HG03457 (cell line): ENCODE measurements at regions not wholly inside any gene's neighbourhood (a gene's known extent, or its start where the extent isn't known, plus 50 kb on each side); places are given as distances from the start of the nearest gene placed in this dataset.

Experiments
- ATAC-seq: cut with Tn5 transposase; IDR thresholded peaks from one replicate; pipeline ENCODE4 v1.9.1; 2021; ENCODE audit warnings: moderate number of reproducible peaks; ENCODE audit not compliant: unreplicated experiment

DNA sequence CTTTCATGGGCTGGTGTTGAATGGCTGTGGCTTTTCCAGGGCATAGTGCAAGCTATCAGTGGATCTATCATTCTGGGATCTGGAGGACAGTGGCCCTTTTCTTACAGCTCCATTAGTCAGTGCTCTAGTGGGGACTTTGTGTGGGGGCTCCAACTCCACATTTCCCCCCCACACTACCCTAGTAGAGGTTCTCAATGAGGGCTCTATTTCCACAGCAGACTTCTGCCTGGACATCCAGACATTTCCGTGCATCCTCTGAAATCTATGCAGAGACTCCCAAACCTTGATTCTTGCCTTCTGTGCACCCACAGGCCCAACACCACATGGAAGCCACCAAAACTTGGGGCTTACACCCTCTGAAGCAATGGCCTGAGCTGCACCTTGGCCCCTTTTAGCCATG is 208.3 kb upstream of the MKLN1 start:
- ATAC-seq: no peak

DNA sequence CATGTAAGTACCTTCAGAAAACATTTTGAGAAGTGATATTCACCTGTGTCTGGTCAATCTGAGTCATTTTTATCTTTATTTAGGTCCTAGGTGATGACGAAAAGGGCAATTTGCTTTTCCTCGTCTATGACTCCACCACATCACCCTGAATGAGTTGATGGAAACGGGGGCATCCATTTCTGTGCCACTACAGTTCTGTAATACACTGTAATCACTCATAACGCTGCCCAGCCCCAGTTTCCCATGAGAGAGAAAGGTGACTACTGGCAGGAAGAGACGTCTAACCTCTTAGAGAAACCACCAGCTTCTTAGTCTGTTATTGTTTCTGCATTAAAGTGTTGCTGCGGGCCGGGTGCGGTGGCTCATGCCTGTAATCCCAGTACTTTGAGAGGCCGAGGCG is 205.3 kb upstream of the MKLN1 start:
- no peak for ATAC-seq

DNA sequence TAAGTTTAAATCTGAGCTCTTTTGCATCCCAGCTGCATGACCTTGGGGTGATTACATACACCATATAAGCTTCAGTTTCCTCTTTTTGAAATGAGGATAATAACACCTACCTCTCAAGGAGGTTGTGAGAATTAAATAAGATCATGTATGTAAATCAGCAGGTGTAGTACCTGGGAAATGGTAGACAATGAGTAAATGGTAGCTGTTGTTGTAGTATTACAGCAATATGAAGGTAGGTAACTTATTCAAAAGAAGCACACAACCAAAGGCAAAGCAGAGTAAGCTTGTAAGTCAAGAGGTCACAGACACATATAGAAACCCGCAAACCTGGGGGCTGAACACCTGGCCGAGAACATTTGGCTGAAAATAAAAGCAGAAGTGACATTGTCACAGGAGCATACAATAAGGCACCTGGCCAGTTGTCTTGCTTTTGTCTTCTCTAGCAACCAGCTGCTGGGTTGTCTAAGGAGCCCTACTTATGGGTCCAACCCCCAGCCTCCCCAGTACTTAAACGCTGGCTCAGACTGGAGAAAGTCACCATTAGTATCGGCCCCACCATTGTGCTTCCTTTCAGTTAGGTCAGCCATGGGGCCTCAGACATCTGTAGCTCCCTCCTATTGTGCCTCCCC is 203.6 kb upstream of the MKLN1 start:
- ATAC-seq: peak; percentile 88

- no peak for ATAC-seq
Measured at GRCh38 chr7:131124867-131125266, 202.8 kb upstream of the MKLN1 start.

DNA sequence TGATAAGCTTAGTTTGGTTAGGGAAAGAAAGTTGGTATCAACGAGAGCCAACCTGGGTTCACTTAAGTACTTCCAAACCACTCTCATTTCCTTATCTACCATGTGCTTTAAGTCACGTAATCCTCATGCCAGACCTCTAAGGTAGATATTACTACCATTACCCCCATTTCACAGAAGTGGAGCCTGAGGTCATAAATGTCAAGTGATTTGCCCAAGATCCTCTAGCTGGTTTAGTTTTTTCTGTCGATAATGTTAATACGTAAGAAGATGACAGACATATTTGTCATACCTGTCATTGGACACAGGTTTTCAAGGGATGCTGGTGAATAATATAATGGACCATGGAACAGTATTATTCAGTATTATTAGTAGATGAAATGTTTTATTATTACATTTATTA is 197.4 kb upstream of the MKLN1 start:
- ATAC-seq: no peak

DNA sequence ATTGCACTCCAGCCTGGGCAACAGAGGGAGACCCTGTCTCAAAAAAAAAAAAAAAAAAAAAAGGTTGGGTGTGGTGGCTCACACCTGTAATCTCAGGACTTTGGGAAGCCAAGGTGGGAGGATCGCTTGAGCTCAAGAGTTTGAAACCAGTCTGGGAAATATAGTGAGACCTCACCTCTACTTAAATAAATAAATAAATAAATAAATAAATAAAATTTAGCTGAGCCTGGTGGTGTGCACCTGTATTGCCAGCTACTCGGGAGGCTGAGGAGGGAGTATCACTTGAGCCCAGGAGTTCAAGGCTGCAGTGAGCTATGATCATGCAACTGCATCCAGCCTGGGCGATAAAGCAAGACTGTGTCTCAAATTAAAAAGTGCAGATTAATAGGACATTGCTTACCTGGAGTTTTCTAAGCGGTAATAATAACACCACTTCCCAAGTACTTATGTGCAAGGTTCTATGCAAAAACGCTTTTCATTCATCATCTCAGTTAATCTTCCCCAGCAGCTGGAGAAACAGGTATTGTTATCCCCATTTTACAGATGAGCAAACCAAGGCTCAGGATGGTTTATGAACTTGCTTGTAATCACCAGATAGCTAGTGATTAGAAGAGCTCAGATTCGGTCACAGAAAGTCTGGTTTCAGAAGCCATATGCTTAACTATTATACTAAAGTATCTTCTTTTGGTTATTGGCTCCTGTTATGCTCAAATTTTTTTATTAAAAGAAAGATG is 196.5 kb upstream of the MKLN1 start:
- ATAC-seq: no peak

DNA sequence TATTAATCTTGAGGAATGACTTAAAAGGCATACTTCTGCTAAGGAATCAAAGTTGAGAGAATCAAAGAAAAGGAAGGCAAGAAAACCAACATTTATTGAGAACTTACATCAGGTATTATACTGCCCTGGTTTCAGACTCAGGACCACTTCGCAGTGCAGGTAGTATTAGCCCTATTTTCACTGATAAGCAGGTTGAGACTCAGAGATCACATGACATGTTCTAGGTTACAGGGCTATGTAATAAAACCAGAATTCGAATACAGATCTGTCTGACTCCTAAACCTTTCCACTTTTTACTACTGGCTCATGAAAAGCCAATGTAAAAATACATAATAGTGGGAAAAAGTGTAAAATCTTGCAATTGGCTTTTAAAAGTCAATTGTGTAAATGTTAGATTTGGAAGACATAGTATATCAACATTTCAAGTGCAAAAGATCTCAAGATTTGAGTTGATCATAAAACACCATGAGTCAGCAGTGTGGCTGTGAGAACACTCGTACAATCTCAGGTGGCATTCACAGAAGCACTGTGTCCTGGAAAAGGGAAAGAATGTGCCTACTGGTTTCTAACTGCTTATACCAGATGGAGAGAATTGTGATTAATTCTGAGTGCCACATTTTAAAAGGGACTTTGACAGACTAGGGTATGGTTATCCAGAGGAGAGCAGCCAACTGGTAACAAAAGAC is 195.8 kb upstream of the MKLN1 start:
- no peak for ATAC-seq

DNA sequence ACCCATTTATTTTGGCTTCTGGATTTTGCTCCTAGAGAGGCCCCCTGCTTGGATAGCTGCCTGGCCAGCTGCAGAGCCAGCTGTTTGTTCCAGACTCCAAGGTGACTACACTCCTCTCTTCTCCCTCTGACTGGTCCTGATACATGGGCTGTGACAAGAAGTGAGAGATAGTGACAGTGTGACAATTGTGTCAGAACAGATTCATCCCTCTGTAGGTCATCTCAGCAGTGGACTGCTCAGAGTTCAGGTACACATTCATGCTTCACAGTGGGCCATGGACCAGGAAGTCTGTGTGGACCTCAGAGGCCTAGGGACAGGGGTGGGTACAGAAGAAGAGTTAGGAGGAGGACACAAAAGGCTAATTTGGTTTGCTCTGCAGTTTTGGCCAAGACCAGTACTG is 188.2 kb upstream of the MKLN1 start:
- ATAC-seq: no peak

GRCh38 chr7:131141443-131141967 is 186.2 kb upstream of the MKLN1 start:
- ATAC-seq: no peak

- ATAC-seq: no peak
Measured at GRCh38 chr7:131143869-131144268, 183.8 kb upstream of the MKLN1 start.

DNA sequence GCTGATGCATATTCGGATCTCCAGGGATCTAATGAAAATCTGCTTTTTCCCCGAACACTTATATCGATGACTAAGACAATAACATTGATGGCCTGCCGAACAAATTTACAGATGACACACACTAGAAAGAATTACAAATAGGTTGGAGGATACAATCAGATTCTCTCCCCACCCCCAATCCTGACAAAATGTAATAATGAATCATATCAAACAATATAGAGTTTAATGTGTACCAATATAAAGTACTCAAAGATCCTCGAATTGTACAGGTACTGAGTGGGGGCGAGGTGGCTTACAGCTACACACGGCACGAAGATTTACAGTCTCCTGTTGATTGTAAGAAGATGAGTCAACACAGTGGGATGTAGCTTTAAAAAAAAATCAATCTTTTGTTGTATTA is 182.7 kb upstream of the MKLN1 start:
- no peak for ATAC-seq

- no peak for ATAC-seq
Measured at GRCh38 chr7:131145770-131146169, 181.9 kb upstream of the MKLN1 start.

DNA sequence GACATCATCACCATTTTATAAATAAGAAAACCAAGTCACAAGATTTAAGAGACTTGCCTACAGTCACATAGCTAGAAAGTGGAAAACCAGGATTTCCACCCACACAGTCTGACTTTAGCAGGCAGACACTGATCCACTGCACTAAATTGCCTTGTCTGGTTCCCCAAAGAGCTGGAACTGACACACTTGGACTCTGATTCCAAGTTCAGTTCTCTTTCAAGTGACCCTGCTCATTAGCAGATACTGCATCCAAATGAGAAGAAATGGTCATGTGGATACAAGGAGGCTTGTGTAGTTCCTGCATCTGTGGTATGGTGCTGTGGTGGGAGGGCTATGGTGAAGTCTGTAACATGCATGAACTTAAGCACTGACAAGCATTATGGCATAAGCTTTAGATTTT is 180.1 kb upstream of the MKLN1 start:
- ATAC-seq: no peak

GRCh38 chr7:131148258-131148657 is 179.4 kb upstream of the MKLN1 start:
- ATAC-seq: no peak

GRCh38 chr7:131148708-131149428 is 178.8 kb upstream of the MKLN1 start:
- ATAC-seq: no peak

DNA sequence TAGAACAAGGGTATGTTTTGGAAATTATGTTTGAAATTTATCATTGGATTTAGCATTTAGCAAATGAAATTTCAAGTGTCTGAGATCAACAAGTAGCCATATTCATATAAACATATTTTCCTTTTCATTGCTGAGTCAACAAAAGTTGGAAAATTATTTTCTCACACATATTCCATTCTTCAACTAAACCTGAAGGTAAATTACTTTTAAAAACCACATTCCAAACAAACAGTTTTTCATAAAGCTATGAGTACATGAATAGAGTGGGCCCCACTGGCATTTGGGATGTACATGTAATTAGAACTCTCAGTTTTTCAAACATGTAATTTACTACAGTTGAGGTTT is 178.3 kb upstream of the MKLN1 start:
- ATAC-seq: no peak

- ATAC-seq: no peak
Measured at GRCh38 chr7:131149840-131150239, 177.8 kb upstream of the MKLN1 start.

GRCh38 chr7:131151034-131151433 is 176.6 kb upstream of the MKLN1 start:
- ATAC-seq: no peak

GRCh38 chr7:131152766-131153165 is 174.9 kb upstream of the MKLN1 start:
- no peak for ATAC-seq

DNA sequence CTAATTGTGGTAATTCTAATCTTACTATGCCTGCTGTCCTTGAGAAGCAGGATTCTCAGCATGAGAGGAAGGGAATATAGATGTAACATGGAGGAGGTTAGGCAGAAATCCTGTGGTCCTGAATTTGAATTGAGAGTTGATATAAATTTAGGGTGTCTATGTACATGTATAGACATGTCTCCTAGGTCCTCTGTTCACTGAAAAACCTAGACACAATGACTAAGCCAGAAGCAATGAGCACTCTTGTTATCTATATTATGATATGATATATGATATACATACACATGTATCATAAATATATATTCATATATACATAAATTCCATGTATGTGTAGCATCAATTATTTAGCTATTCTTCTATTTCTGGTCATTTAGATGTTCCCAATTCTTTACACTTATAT is 173.3 kb upstream of the MKLN1 start:
- no peak for ATAC-seq

GRCh38 chr7:131157530-131158243 is 170.0 kb upstream of the MKLN1 start:
- ATAC-seq: no peak
